Spleen (tissue), 7 donors: ENCODE measurements at regions not wholly inside any gene's neighbourhood (a gene's known extent, or its start where the extent isn't known, plus 50 kb on each side); places are given as distances from the start of the nearest gene placed in this dataset.

ENCODE experiments used
- CTCF ChIP-seq, 11 experiments: fragments of 200-600 bp in 7 of 11; fragments of 450-650 bp in 4 of 11; sonication (generic) in 4 of 11; IDR thresholded peaks in 8 of 11; conservative IDR thresholded peaks in 3 of 11; 1 replicate in 7 of 11; 2 replicates in 4 of 11; pipeline versions ENCODE4 v1.4.0 to v1.8.0; 2016 to 2021; ENCODE audit warnings: antibody characterized with exemption in 11 of 11, inconsistent platforms in 4 of 11, mild to moderate bottlenecking in 1 of 11
- POLR2AphosphoS5 ChIP-seq, 3 donors: sonication (generic); formaldehyde crosslinking; IDR thresholded peaks; one replicate each; pipeline ENCODE4 v1.5.1; 2017; ENCODE audit warnings: antibody characterized with exemption in 3 of 3
- donor health status: DM: no; HTN: no; CAD: no; lungs with moderate emphysema.
- donor health status: DM: no; HTN: no; CAD: no.
- donor health status: DM: no; HTN: no; CAD: no.

DNA sequence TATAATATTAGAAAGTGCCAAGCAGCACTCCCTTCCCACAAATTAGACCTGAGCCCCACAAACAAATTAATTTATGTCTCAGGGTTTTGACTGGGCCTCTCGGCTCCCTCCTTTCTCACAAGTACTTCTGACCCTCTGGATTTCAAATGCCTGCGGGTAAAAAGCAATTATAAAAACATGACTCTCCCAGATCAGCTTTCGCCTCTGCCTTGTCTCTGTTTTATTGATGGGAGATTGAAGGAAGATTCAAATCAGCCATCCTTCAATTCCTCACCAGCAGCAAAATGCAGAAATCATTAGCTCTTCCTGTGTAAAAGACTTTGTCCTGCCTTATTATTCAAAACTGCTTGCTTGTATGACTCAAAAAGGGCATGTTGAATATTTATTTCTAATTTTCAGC, 453.7 kb upstream of the MKI67 start:
- TF ChIP-seq POLR2AphosphoS5 (IDR thresholded peaks at IDR 0.05) (no peak), CTCF (IDR thresholded peaks at IDR 0.05 in 8 of 11, conservative IDR thresholded peaks at IDR 0.05 in 3 of 11) (no peak)
